Neural cell (in vitro differentiated cells): ENCODE measurements at regions not wholly inside any gene's neighbourhood (a gene's known extent, or its start where the extent isn't known, plus 50 kb on each side); places are given as distances from the start of the nearest gene placed in this dataset.
A peak's percentile ranks its signal among the peaks of the same experiment; 100 is the strongest.

ENCODE experiments used
- H2AFZ ChIP-seq: fragments of 200-600, 300-800 bp; sonication (generic), shearing (Covaris generic); 2 replicates; pipeline ENCODE4 v1.6.0; 2014; ENCODE audit warnings: low read depth, mild to moderate bottlenecking, antibody characterized with exemption, low read length, moderate library complexity
- H3F3A ChIP-seq: fragments of 200-600 bp; shearing (Covaris generic); 2 replicates; pipeline ENCODE4 v1.6.1; 2016; ENCODE audit warnings: mild to moderate bottlenecking, moderate library complexity, mixed read lengths, antibody characterized with exemption, low read length; ENCODE audit not compliant: insufficient read depth, poor library complexity, severe bottlenecking
- H3K27ac ChIP-seq: fragments of 200-600, 300-800 bp; sonication (generic), shearing (Covaris generic); 2 replicates; pipeline ENCODE4 v1.5.1; 2014; ENCODE audit warnings: mild to moderate bottlenecking, low read length, moderate library complexity
- H3K27me3 ChIP-seq: fragments of 300-800, 200-600 bp; sonication (generic), shearing (Covaris generic); 2 replicates; pipeline ENCODE4 v1.6.0; 2014; ENCODE audit warnings: mild to moderate bottlenecking, low read depth, low read length, moderate library complexity; ENCODE audit not compliant: insufficient read depth
- H3K36me3 ChIP-seq: fragments of 300-800, 200-600 bp; sonication (generic), shearing (Covaris generic); 2 replicates; pipeline ENCODE4 v1.5.1; 2014; ENCODE audit warnings: mild to moderate bottlenecking, antibody characterized with exemption, low read length, moderate library complexity; ENCODE audit not compliant: insufficient read depth
- H3K4me2 ChIP-seq: fragments of 300-800, 200-600 bp; sonication (generic), shearing (Covaris generic); 2 replicates; pipeline ENCODE4 v1.6.0; 2014; ENCODE audit warnings: mild to moderate bottlenecking, low read length
- H3K4me3 ChIP-seq: fragments of 300-800, 200-600 bp; sonication (generic), shearing (Covaris generic); 2 replicates; pipeline ENCODE4 v1.5.1; 2014; ENCODE audit warnings: mild to moderate bottlenecking, low read length, moderate library complexity
- H3K79me2 ChIP-seq: fragments of 200-600 bp; shearing (Covaris generic); replicated peaks from 2 replicates; pipeline ENCODE4 v1.6.0; 2014; ENCODE audit warnings: mild to moderate bottlenecking, low read length, moderate library complexity; ENCODE audit not compliant: insufficient read depth
- H3K9ac ChIP-seq: fragments of 300-800, 200-600 bp; sonication (generic), shearing (Covaris generic); 2 replicates; pipeline ENCODE4 v1.6.1; 2016; ENCODE audit warnings: mild to moderate bottlenecking, low read length, mixed read lengths
- H3K9me2 ChIP-seq: fragments of 200-600 bp; shearing (Covaris generic); 2 replicates; pipeline ENCODE4 v1.6.1; 2016; ENCODE audit warnings: mild to moderate bottlenecking, low read length, mixed read lengths; ENCODE audit not compliant: insufficient read depth
- H3K9me3 ChIP-seq: fragments of 200-600, 300-800 bp; sonication (generic), shearing (Covaris generic); 2 replicates; pipeline ENCODE4 v1.6.1; 2016; ENCODE audit warnings: mild to moderate bottlenecking, mixed run types, low read length, moderate library complexity, mixed read lengths
- H4K20me1 ChIP-seq: fragments of 200-600 bp; shearing (Covaris generic); 2 replicates; pipeline ENCODE4 v1.6.1; 2016; ENCODE audit warnings: mild to moderate bottlenecking, mixed run types; ENCODE audit not compliant: insufficient read depth
- CTCF ChIP-seq: fragments of 450-650 bp; IDR thresholded peaks from 2 replicates; pipeline ENCODE4 v1.5.1; 2014; ENCODE audit warnings: antibody characterized with exemption, mild to moderate bottlenecking, moderate library complexity; ENCODE audit not compliant: poor library complexity, severe bottlenecking
- EP300 ChIP-seq: fragments of 450-650 bp; conservative IDR thresholded peaks from 2 replicates; pipeline ENCODE4 v1.6.1; 2014; ENCODE audit warnings: antibody characterized with exemption, mild to moderate bottlenecking, moderate library complexity; ENCODE audit not compliant: poor library complexity, severe bottlenecking
- EZH2 ChIP-seq: fragments of 200-600, 300-800 bp; shearing (Covaris generic), sonication (generic); IDR thresholded peaks from 2 replicates; pipeline ENCODE4 v1.6.1; 2014; ENCODE audit warnings: antibody characterized with exemption, low read length, borderline replicate concordance, mild to moderate bottlenecking; ENCODE audit not compliant: insufficient read depth, poor library complexity, severe bottlenecking
- MXI1 ChIP-seq: fragments of 450-650 bp; conservative IDR thresholded peaks from 2 replicates; pipeline ENCODE4 v1.6.1; 2014; ENCODE audit warnings: antibody characterized with exemption, mild to moderate bottlenecking; ENCODE audit not compliant: poor library complexity, severe bottlenecking
- POLR2AphosphoS5 ChIP-seq: IDR thresholded peaks from 2 replicates; pipeline ENCODE4 v1.6.1; 2012
- RAD21 ChIP-seq: fragments of 450-650 bp; conservative IDR thresholded peaks from 2 replicates; pipeline ENCODE4 v1.6.1; 2014; ENCODE audit warnings: antibody characterized with exemption, mild to moderate bottlenecking, moderate library complexity
- REST ChIP-seq: IDR thresholded peaks from 2 replicates; pipeline ENCODE4 v1.6.1; 2012; ENCODE audit warnings: borderline replicate concordance
- SMC3 ChIP-seq: fragments of 450-650 bp; conservative IDR thresholded peaks from 2 replicates; pipeline ENCODE4 v1.6.1; 2014; ENCODE audit warnings: antibody characterized with exemption, mild to moderate bottlenecking, moderate library complexity; ENCODE audit not compliant: poor library complexity
- TAF1 ChIP-seq: IDR thresholded peaks from 2 replicates; pipeline ENCODE4 v1.6.1; 2012; ENCODE audit warnings: low read depth

- Histone ChIP-seq H3K79me2 (no peaks in the 10 kb centered on the region), H4K20me1 (no peaks in the 10 kb centered on the region), H3K9me2 (no peaks in the 10 kb centered on the region), H2AFZ (no peak overlapping the region), H3K36me3 (no peaks in the 10 kb centered on the region), H3K4me3 (peak overlapping the region; percentile 50), H3K27ac (no peak overlapping the region), H3F3A (no peaks in the 10 kb centered on the region), H3K4me2 (peak overlapping the region; percentile 10), H3K27me3 (peaks cover 24% of the 10 kb centered on the region), H3K9me3 (no peaks in the 10 kb centered on the region), H3K9ac (peak overlapping the region; percentile 26)
- TF ChIP-seq EZH2 (no peak), CTCF (no peak), EP300 (no peak), TAF1 (no peak), RAD21 (no peak), REST (no peak), MXI1 (no peak), POLR2AphosphoS5 (no peak), SMC3 (no peak)
These were observed 76.2 kb upstream of the FOXP4 start for GRCh38 chr6:41470029-41470330.

- no peaks in the 10 kb centered on the region for H3K9me3 ChIP-seq
- peaks cover 24% of the 10 kb centered on the region for H3K27me3 ChIP-seq
- H3K36me3 ChIP-seq = no peaks in the 10 kb centered on the region
- no peak for TF ChIP-seq REST
- TF ChIP-seq MXI1 = no peak
- no peak for TF ChIP-seq EP300
- TF ChIP-seq SMC3 = no peak
- TF ChIP-seq POLR2AphosphoS5 = no peak
- no peak for TF ChIP-seq RAD21
- TF ChIP-seq TAF1 = no peak
- no peak for TF ChIP-seq EZH2
- TF ChIP-seq CTCF = no peak
- no peak overlapping the region for H2AFZ ChIP-seq
- no peak overlapping the region for H3K9ac ChIP-seq
- no peaks in the 10 kb centered on the region for H4K20me1 ChIP-seq
- H3F3A ChIP-seq = no peaks in the 10 kb centered on the region
- no peak overlapping the region for H3K4me2 ChIP-seq
- H3K4me3 ChIP-seq = peak overlapping the region; percentile 50
- no peaks in the 10 kb centered on the region for H3K9me2 ChIP-seq
- no peaks in the 10 kb centered on the region for H3K79me2 ChIP-seq
- H3K27ac ChIP-seq = no peak overlapping the region
These were observed 75.7 kb upstream of the FOXP4 start for GRCh38 chr6:41470331-41471063.
